ENCODE measurements at regions not wholly inside any gene's neighbourhood (a gene's known extent, or its start where the extent isn't known, plus 50 kb on each side); places are given as distances from the start of the nearest gene placed in this dataset.

- no peak for DNase-seq (ENCODE audit: low read depth)
These were observed 270.8 kb downstream of the PTTG2 start for GRCh38 chr4:38230821-38231563.

- DNase-seq (ENCODE audit: low read depth), result no peak
These were observed 271.4 kb downstream of the PTTG2 start for GRCh38 chr4:38231626-38232025.

DNA sequence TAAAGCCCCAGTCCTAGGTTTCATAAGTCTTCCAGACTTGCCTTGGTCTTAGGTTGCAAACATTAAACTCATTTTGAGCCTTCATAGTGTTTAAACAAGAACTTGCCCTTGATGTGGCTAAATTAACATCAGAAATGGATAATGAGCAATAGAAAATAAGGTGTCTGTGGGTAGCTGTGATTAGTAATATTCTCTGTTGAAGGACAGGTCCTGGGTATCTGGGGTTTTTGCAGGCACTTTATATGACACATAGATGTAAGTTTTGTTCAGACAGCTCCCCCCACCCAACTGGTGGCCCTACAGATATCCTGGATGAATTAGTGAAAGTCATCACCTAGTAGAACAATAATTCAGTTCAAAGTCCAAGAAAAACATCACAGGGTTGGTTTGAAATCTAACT is 272.5 kb downstream of the PTTG2 start:
- DNase-seq (ENCODE audit: low read depth), result no peak

GRCh38 chr4:38233727-38234480 is 273.7 kb downstream of the PTTG2 start:
- no peak for DNase-seq (ENCODE audit: low read depth)

- no peak for DNase-seq (ENCODE audit: low read depth)
These were observed 275.2 kb downstream of the PTTG2 start for GRCh38 chr4:38235354-38235753.

DNA sequence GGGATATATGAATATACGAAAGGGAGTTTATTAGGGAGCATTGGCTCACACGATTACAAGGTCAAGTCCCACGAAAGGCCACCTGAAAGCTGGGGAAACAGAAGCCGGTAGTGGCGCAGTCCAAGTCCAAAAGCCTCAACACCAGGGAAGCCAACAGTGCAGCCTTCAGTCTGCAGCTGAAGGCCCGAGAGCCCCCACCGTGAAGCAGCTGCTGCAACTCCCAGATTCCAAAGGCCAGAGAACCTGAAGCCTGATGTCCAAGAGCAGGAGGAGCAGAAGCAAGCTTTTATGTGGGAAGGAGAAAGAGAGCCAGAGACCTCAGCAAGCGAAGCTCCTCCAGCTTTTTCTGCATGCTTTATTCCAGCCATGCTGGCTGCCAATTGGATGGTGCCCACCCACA is 275.8 kb downstream of the PTTG2 start:
- no peak for DNase-seq (ENCODE audit: low read depth)

- DNase-seq (ENCODE audit: low read depth), result no peak
These were observed 276.3 kb downstream of the PTTG2 start for GRCh38 chr4:38236503-38236902.

DNA sequence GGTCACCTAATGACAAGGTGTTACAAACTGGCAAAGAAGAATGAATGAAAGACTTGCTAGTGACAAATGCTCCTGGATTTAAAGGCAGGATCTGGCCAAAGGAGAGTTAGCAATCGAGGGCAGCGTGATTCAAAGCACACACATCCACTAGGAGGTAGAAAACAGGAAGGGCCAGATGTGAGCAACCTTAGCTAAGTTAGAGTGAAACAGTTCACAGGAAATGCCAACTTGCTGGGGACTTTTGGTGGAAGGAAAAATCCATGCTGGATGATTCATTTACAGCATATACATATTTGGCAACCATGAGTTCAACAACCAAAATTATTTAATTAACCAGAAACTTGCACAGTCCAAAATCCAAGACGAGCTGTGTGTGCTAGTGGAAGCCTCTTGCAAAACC is 276.9 kb downstream of the PTTG2 start:
- no peak for DNase-seq (ENCODE audit: low read depth)

DNA sequence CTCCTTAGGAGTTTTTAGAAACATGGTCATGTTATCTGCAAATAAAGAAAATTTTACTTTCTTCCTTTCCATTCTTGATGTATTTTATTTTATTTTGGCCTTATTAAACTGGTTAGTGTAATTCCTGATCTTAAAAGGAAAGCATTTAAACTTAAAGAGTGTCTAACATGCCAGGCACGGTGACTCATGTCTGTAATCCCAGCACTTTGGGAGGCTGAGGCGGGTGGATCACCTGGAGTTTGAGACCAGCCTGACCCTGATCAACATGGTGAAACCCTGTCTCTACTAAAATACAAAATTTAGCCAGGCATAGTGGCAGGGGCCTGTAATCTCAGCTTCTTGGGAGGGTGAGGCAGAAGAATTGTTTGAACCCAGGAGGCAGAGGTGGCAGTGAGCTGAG is 281.3 kb downstream of the PTTG2 start:
- no peak for DNase-seq (ENCODE audit: low read depth)

DNA sequence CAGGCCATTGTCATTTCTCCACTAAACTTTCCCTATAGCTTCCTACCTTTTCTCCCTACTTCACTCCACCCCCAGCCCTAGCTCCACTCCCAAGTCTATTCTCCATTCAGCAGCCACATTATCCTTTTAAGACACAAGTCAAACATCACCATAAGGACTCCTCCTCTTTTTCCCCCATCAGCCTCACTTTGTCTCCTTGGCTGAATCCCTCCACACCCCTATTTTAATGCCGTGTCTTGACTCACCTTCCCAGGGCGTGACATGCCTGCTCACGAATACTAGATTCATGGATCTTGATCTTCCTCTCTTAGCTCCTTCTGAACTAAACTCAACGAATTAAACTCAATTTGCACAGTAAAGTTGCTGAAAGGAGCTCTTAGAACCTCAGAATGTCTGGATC is 281.9 kb downstream of the PTTG2 start:
- DNase-seq (ENCODE audit: low read depth), result no peak

- no peak for DNase-seq (ENCODE audit: low read depth)
These were observed 282.7 kb downstream of the PTTG2 start for GRCh38 chr4:38242822-38243387.

- DNase-seq (ENCODE audit: low read depth), result no peak
These were observed 283.3 kb downstream of the PTTG2 start for GRCh38 chr4:38243388-38244053.

- no peak for DNase-seq (ENCODE audit: low read depth)
These were observed 294.6 kb downstream of the PTTG2 start for GRCh38 chr4:38254825-38255224.

- DNase-seq (ENCODE audit: low read depth), result no peak
These were observed 295.4 kb downstream of the PTTG2 start for GRCh38 chr4:38255572-38255971.

- DNase-seq (ENCODE audit: low read depth), result no peak
These were observed 306.4 kb downstream of the PTTG2 start for GRCh38 chr4:38266616-38267015.

DNA sequence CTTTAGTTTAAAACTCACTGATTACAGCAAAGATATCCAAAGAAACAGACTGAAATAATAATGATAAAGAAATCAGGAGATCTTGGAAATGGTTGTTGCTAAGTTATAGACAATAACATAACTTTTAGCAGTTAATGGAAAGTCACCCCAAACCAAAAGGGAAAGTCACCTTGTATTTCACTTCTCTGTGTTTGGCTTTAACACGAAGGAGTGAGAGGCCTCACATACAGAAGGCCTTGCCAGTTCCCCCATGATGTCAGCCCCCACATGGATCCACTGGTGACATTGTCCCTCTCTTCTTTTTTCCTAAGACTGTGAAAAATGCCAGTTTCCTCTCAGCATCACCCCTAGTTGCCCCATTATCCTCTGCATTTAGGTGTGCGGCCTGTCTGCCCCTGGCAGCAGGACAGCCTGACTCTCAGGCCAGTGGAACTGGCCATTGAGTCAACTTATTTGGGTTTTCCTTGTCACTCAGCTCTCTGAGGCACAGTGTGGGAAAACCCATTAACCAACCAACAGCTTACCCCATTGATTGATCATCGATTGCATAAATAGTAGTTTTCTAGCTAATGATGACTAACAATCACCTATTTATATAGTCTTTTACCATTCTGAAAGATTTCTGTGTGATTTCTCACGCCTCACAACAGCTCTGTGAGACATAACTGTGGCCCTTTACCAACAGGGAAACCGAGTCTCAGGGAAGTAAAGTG is 308.1 kb downstream of the PTTG2 start:
- no peak for DNase-seq (ENCODE audit: low read depth)

DNA sequence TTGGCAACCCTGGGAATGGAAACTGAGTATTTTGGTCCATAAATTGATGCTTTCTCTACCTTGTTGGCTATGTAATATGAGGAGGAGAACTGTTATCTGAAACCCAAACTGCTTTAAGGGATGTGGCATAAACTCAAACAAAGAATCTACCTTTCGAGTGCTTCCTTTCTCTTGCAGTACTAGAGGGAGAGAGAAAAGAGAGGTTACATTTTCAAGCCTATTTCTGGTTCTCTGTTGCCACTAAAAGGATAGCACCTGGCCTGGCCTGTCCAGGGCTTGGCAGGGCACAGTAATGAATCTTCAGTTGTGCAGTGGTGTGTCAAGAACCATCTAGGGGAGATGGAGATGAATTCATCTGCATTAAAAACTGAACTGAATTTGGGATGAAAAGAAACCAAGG is 308.6 kb downstream of the PTTG2 start:
- DNase-seq (ENCODE audit: low read depth), result no peak

DNA sequence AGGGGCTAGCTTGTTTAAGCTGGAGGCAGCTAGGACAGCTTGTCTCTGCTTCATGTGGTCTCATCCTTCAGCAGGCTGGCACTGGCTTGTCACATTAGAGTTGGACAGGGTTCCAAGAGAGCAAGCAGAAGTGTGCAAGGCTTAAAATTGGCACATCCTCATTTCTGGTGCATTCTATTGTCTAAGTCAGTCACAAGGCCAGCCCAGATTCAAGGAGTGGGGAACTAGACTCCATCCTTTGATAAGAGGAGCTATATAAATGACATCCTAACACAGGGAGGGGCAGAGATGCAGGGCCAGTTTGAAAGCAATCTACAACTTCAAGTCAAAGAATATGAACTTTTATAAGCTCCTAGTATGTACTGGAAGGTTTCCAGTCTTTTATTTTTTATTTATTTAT is 313.2 kb downstream of the PTTG2 start:
- DNase-seq (ENCODE audit: low read depth), result no peak

DNA sequence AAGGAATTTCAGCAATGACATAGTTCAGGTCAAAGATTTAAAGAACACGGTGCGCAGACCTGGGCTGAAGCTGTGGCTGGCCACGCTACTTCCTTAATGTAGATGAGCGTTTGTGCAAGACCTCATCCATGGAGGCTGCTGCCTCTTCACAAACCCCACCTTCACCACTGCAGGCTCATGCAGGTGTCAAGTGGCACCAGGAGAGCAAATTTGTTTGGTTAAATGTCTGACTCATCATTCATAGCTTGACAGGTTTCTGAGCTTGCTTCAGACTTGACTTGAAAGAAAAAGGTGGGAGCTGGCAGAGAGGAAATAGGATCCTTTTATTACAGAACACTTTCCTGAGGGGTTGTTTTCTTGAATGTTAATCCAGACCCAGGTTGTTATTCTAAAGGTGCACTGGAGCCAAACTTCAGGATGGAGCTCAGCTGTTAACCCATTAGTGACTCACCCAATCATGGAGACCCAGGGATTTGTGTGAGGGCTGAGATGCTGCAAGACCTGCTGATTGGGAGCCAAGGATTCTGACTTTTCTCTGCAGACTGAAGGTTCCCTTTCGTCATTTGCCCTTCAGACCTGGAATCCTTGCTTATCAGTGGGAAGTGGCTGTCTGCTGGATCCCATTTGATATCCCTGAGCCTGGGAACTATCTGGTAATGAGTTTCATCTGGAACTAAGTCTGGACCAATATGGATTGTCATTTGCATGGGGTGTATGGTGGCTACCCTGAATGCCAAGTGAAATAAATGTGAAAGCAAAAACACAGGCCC is 315.3 kb downstream of the PTTG2 start:
- no peak for DNase-seq (ENCODE audit: low read depth)

DNA sequence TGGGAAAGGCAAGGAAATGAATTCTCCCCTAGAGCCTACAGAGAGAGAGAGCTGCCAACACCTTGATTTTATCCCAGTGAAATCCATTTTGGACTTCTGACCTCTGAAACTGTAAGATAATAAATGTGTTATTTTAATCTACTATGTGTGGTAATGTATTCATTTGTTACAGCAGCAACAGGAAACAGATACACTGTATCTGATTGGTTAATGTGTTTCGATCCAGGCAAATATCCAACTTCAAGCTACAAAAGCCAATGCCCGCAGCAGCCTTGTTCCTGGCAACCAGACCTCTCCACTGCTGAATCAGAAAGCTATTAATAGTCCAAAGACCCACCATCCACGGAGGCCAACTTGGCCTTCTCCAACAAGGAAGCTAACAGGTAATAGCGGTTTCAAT is 318.1 kb downstream of the PTTG2 start:
- no peak for DNase-seq (ENCODE audit: low read depth)

- DNase-seq (ENCODE audit: low read depth), result no peak
These were observed 318.9 kb downstream of the PTTG2 start for GRCh38 chr4:38279077-38279476.

Data from stimulated activated CD4-positive, alpha-beta T cell treated with anti-CD3 and anti-CD28 coated beads, Interleukin-2, amount 100 ng/mL, for 4 hours (primary cell).